Esophagus squamous epithelium (tissue), 4 donors: ENCODE measurements at regions not wholly inside any gene's neighbourhood (a gene's known extent, or its start where the extent isn't known, plus 50 kb on each side); places are given as distances from the start of the nearest gene placed in this dataset.

Source experiments
- CTCF ChIP-seq, 6 experiments: fragments of 450-650 bp in 4 of 6; fragments of 200-600 bp in 2 of 6; sonication (generic) in 2 of 6; IDR thresholded peaks; one replicate each; pipeline ENCODE4 v1.5.1; 2016 to 2019; ENCODE audit warnings: antibody characterized with exemption in 6 of 6, mild to moderate bottlenecking in 4 of 6, moderate library complexity in 4 of 6
- POLR2A ChIP-seq, 4 donors: fragments of 450-650 bp; IDR thresholded peaks; one replicate each; pipeline ENCODE4 v1.6.1; 2017; ENCODE audit warnings: antibody characterized with exemption in 4 of 4, mild to moderate bottlenecking in 4 of 4, moderate library complexity in 3 of 4

GRCh38 chr7:109049366-109049765 lies 479.7 kb downstream of the DNAJB9 start:
- no peak for TF ChIP-seq CTCF (IDR thresholded peaks at IDR 0.05)
- no peak for TF ChIP-seq POLR2A (IDR thresholded peaks at IDR 0.05)
